Panc1 (cell line): ENCODE measurements at regions not wholly inside any gene's neighbourhood (a gene's known extent, or its start where the extent isn't known, plus 50 kb on each side); places are given as distances from the start of the nearest gene placed in this dataset.

Experiments
- ATAC-seq: fragments of 200-7000 bp; cut with Tn5 transposase; 2 replicates; pipeline ENCODE4 v1.9.1; 2020; ENCODE audit warnings: mild to moderate bottlenecking, moderate library complexity
- BruUV-seq: library from RNA; stranded (reverse); fragments of 400-500 nt; replicated peaks from 2 replicates; lab custom pipeline; 2021; lab: Mats Ljungman, UMichigan
- CTCF ChIA-PET: fragments of 300-600 bp; sonication (Branson Sonifier 250); formaldehyde crosslinking; loops from one replicate; lab custom pipeline; 2022; ENCODE audit warnings: antibody characterized with exemption; lab: Charles Lee
- POLR2A ChIA-PET: fragments of 300-600 bp; sonication (Branson Sonifier 250); formaldehyde crosslinking; loops from one replicate; lab custom pipeline; 2022; ENCODE audit warnings: antibody characterized with exemption; lab: Charles Lee
- DNase-seq: peaks from one replicate; pipeline ENCODE4 v3.0.0-alpha.2; 2010; ENCODE audit warnings: low read depth, low spot score
- H3K27ac ChIP-seq: 2 replicates; pipeline ENCODE4 v1.5.1; 2011; ENCODE audit warnings: mild to moderate bottlenecking, low read length, inconsistent platforms
- H3K27me3 ChIP-seq: fragments of 200-500 bp; sonication (Bioruptor generic); 2 replicates; pipeline ENCODE4 v1.6.0; 2014; ENCODE audit warnings: low read length, inconsistent platforms; ENCODE audit not compliant: control insufficient read depth, insufficient read depth
- H3K36me3 ChIP-seq: fragments of 200-500 bp; sonication (Bioruptor generic); 2 replicates; pipeline ENCODE4 v1.5.1; 2014; ENCODE audit warnings: inconsistent platforms, mild to moderate bottlenecking, low read length, moderate library complexity; ENCODE audit not compliant: control insufficient read depth, insufficient read depth
- H3K4me1 ChIP-seq: 2 replicates; pipeline ENCODE4 v1.5.1; 2011; ENCODE audit warnings: inconsistent platforms, mild to moderate bottlenecking, low read length, moderate library complexity; ENCODE audit not compliant: control insufficient read depth, insufficient read depth
- H3K4me3 ChIP-seq, 2 experiments: 2 replicates each; pipeline ENCODE4 v1.5.1; 2011 to 2012; ENCODE audit warnings: low read depth in 2 of 2, low read length in 2 of 2, mild to moderate bottlenecking in 2 of 2, inconsistent platforms in 1 of 2, moderate library complexity in 1 of 2
- H3K9me3 ChIP-seq: fragments of 200-500 bp; sonication (Bioruptor generic); 2 replicates; pipeline ENCODE4 v1.5.1; 2014; ENCODE audit warnings: low read depth, mild to moderate bottlenecking, inconsistent platforms, low read length, moderate library complexity; ENCODE audit not compliant: control insufficient read depth, insufficient read depth
- POLR2AphosphoS5 ChIP-seq: IDR thresholded peaks from 2 replicates; pipeline ENCODE4 v1.6.1; 2012; ENCODE audit warnings: mild to moderate bottlenecking, low read depth, low read length, moderate library complexity
- SIN3A ChIP-seq: IDR thresholded peaks from 2 replicates; pipeline ENCODE4 v1.6.1; 2012; ENCODE audit warnings: low read depth, mild to moderate bottlenecking, low read length, moderate library complexity, borderline replicate concordance; ENCODE audit not compliant: insufficient read depth
- TCF7L2 ChIP-seq: IDR thresholded peaks from 2 replicates; pipeline ENCODE4 v1.6.1; 2011; ENCODE audit warnings: mild to moderate bottlenecking, low read depth, low read length, inconsistent platforms
- in situ Hi-C: cut with HindIII; loops from 2 replicates; pipeline ENCODE4 v1.10.0; 2016; ENCODE audit warnings: low sequenced_read_pairs, low pct_unique_long_range_greater_than_20kb
- intact Hi-C: fragments of 100-400 bp; cut with micrococcal nuclease; formaldehyde crosslinking; loops from one replicate; pipeline ENCODE4 v1.10.0; 2022; ENCODE audit not compliant: unreplicated experiment
- TF ChIP-seq, protein P1 (sequence below): fragments of 450-650 bp; IDR thresholded peaks from 2 replicates; pipeline ENCODE4 v1.5.1; 2017; ENCODE audit warnings: mild to moderate bottlenecking
- TF ChIP-seq, protein P2 (sequence below), 2 experiments: IDR thresholded peaks; 2 replicates each; pipeline ENCODE4 v1.6.1; 2011 to 2012; ENCODE audit warnings: low read depth in 2 of 2, control low read depth in 1 of 2, low read length in 1 of 2, mild to moderate bottlenecking in 1 of 2, moderate library complexity in 1 of 2; ENCODE audit not compliant: insufficient read depth in 1 of 2

DNA sequence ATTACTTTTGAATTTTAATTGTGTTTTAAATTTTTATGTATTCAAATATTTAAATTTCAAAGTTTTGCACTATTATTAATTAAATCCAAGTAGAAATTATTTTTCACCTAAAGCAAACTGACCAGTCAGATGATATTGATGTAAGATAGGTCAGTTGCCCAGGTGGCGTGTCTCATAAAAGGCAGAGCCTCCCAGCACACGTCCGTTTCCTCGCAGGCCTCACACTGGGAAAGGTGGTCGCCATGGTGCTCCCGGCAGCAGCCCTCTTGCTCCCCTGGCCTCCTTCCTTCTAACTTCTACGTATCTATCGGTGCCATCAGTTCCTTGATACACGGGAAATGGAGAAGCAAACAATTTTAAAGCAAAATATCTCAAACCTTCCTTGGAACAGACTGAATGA is 516.8 kb downstream of the GALR1 start:
- intact Hi-C loops (no loop called here), in situ Hi-C loops (no loop called here)
- ChIA-PET POLR2A (no interaction called here), CTCF (no interaction called here)
- peaks cover 24% of the 10 kb centered on the region for H3K27me3 ChIP-seq
- H3K4me1 ChIP-seq: no peaks in the 10 kb centered on the region
- H3K27ac ChIP-seq: no peak overlapping the region
- H3K4me3 ChIP-seq: no peak overlapping the region
- H3K36me3 ChIP-seq: no peaks in the 10 kb centered on the region
- no peaks in the 10 kb centered on the region for H3K9me3 ChIP-seq
- TF ChIP-seq POLR2AphosphoS5 (no peak), TCF7L2 (no peak), SIN3A (no peak)
- TF ChIP-seq, protein P1, sequence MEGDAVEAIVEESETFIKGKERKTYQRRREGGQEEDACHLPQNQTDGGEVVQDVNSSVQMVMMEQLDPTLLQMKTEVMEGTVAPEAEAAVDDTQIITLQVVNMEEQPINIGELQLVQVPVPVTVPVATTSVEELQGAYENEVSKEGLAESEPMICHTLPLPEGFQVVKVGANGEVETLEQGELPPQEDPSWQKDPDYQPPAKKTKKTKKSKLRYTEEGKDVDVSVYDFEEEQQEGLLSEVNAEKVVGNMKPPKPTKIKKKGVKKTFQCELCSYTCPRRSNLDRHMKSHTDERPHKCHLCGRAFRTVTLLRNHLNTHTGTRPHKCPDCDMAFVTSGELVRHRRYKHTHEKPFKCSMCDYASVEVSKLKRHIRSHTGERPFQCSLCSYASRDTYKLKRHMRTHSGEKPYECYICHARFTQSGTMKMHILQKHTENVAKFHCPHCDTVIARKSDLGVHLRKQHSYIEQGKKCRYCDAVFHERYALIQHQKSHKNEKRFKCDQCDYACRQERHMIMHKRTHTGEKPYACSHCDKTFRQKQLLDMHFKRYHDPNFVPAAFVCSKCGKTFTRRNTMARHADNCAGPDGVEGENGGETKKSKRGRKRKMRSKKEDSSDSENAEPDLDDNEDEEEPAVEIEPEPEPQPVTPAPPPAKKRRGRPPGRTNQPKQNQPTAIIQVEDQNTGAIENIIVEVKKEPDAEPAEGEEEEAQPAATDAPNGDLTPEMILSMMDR: no peak
- TF ChIP-seq, protein P2, sequence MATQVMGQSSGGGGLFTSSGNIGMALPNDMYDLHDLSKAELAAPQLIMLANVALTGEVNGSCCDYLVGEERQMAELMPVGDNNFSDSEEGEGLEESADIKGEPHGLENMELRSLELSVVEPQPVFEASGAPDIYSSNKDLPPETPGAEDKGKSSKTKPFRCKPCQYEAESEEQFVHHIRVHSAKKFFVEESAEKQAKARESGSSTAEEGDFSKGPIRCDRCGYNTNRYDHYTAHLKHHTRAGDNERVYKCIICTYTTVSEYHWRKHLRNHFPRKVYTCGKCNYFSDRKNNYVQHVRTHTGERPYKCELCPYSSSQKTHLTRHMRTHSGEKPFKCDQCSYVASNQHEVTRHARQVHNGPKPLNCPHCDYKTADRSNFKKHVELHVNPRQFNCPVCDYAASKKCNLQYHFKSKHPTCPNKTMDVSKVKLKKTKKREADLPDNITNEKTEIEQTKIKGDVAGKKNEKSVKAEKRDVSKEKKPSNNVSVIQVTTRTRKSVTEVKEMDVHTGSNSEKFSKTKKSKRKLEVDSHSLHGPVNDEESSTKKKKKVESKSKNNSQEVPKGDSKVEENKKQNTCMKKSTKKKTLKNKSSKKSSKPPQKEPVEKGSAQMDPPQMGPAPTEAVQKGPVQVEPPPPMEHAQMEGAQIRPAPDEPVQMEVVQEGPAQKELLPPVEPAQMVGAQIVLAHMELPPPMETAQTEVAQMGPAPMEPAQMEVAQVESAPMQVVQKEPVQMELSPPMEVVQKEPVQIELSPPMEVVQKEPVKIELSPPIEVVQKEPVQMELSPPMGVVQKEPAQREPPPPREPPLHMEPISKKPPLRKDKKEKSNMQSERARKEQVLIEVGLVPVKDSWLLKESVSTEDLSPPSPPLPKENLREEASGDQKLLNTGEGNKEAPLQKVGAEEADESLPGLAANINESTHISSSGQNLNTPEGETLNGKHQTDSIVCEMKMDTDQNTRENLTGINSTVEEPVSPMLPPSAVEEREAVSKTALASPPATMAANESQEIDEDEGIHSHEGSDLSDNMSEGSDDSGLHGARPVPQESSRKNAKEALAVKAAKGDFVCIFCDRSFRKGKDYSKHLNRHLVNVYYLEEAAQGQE (IDR thresholded peaks at IDR 0.05; ENCODE audit: insufficient read depth in 1 of 2, low read depth in 2 of 2, low read length in 1 of 2): no peak
- DNase-seq: no peak
- BruUV-seq: no TSS peak
- no peak for ATAC-seq

DNA sequence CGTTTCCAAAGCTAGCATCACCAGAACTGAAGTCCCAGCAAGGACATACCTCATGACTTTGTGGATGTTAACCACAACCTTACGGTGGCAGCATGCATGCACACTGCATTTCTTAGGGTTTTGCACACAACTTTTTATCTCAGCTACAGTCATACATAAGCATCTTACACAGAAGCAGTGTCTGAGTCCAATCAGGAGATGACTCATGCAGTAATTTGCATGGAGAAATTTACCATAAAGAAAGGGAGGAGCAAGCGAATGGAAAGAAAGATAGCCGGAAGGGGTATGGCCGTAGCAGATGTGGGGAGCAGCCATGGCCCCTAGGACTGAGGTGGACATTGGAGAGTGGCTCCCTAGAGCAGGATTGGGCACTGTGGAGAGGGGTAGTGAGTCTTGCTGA is 522.5 kb downstream of the GALR1 start:
- BruUV-seq: no TSS peak
- ATAC-seq (no peak), DNase-seq (no peak)
- no peaks in the 10 kb centered on the region for H3K9me3 ChIP-seq
- CTCF ChIA-PET: no interaction called here
- H3K27me3 ChIP-seq: peaks cover 6% of the 10 kb centered on the region; the same call in 1 of the 2 replicates
- no peak overlapping the region for H3K4me3 ChIP-seq
- intact Hi-C loops (no loop called here), in situ Hi-C loops (no loop called here)
- POLR2A ChIA-PET: no interaction called here
- no peak for TF ChIP-seq SIN3A
- no peak for TF ChIP-seq TCF7L2
- TF ChIP-seq, protein P2 (IDR thresholded peaks at IDR 0.05; ENCODE audit: insufficient read depth in 1 of 2, low read depth in 2 of 2, low read length in 1 of 2): no peak
- no peak for TF ChIP-seq POLR2AphosphoS5
- TF ChIP-seq, protein P1: no peak
- no peaks in the 10 kb centered on the region for H3K36me3 ChIP-seq
- H3K4me1 ChIP-seq: no peaks in the 10 kb centered on the region
- H3K27ac ChIP-seq: no peak overlapping the region
